K562 (cell line): ENCODE measurements at regions not wholly inside any gene's neighbourhood (a gene's known extent, or its start where the extent isn't known, plus 50 kb on each side); places are given as distances from the start of the nearest gene placed in this dataset.

Experiments
- ATAC-seq: fragments of 200-7000 bp; cut with Tn5 transposase; 3 replicates; pipeline ENCODE4 v1.9.1; 2020; ENCODE audit warnings: moderate library complexity
- BruUV-seq: library from RNA; stranded (reverse); fragments of 400-500 nt; replicated peaks from 2 replicates; lab custom pipeline; 2021; lab: Mats Ljungman, UMichigan
- CTCF ChIA-PET: fragments of 300-600 bp; formaldehyde crosslinking; extraction: SDS; loops from one replicate; lab custom pipeline; 2021; ENCODE audit warnings: low intra/inter-chr PET ratio; lab: Yijun Ruan, JAX
- POLR2A ChIA-PET: fragments of 300-600, 350-650 bp; sonication (Branson Sonifier 250); formaldehyde crosslinking; extraction: SDS; loops from one replicate; lab custom pipeline; 2021; ENCODE audit warnings: antibody characterized with exemption, inconsistent platforms; lab: Yijun Ruan, JAX
- DNase-seq, 4 experiments: peaks; one replicate each; pipeline versions ENCODE4 v3.0.0 to v3.0.0-alpha.2; 2011 to 2018; ENCODE audit warnings: low spot score in 3 of 4, mixed read lengths in 3 of 4; ENCODE audit errors: extremely low read depth in 1 of 4
- FAIRE-seq: peaks from 2 replicates; lab custom pipeline; 2011; peaks lifted over from hg19 to GRCh38; lab: Jason Lieb, UNC
- H2AFZ ChIP-seq: 2 replicates; pipeline ENCODE4 v1.6.0; 2011; ENCODE audit warnings: low read depth, low read length, control low read depth, inconsistent platforms
- H3K27ac ChIP-seq: fragments of 200-600 bp; 3 replicates; pipeline ENCODE4 v1.8.0; 2011; ENCODE audit warnings: low read depth, mild to moderate bottlenecking, control low read depth, inconsistent platforms, low read length, moderate library complexity, mixed read lengths; ENCODE audit errors: extremely low read depth
- H3K27me3 ChIP-seq, 2 experiments: fragments of 300-600 bp in 1 of 2; 2 replicates in 1 of 2; 3 replicates in 1 of 2; pipeline versions ENCODE4 v1.6.0 to v1.8.0; 2011; ENCODE audit warnings: inconsistent platforms in 2 of 2, low read length in 2 of 2, mild to moderate bottlenecking in 1 of 2, mixed read lengths in 1 of 2, moderate library complexity in 1 of 2; ENCODE audit not compliant: control insufficient read depth in 2 of 2, insufficient read depth in 2 of 2
- H3K36me3 ChIP-seq: fragments of 300-600 bp; 3 replicates; pipeline ENCODE4 v1.8.0; 2011; ENCODE audit warnings: mild to moderate bottlenecking, low read length, inconsistent platforms; ENCODE audit not compliant: control insufficient read depth, insufficient read depth
- H3K4me1 ChIP-seq, 2 experiments: fragments of 200-600 bp in 1 of 2; replicated peaks in 1 of 2; 2 replicates in 1 of 2; 3 replicates in 1 of 2; pipeline versions ENCODE4 v1.5.1 to v1.8.0; 2011; ENCODE audit warnings: inconsistent platforms in 2 of 2, low read length in 2 of 2, mild to moderate bottlenecking in 1 of 2, mixed read lengths in 1 of 2, moderate library complexity in 1 of 2; ENCODE audit not compliant: control insufficient read depth in 2 of 2, insufficient read depth in 2 of 2
- H3K4me2 ChIP-seq: 2 replicates; pipeline ENCODE4 v1.6.1; 2011; ENCODE audit warnings: low read length, control low read depth, inconsistent platforms, mixed read lengths; ENCODE audit not compliant: insufficient read depth
- H3K4me3 ChIP-seq: fragments of 200-600 bp; sonication (generic), shearing (Covaris generic); 2 replicates; pipeline ENCODE4 v1.5.1; 2016; ENCODE audit warnings: control low read depth, inconsistent platforms
- H3K79me2 ChIP-seq: fragments of 200-600 bp; 3 replicates; pipeline ENCODE4 v1.8.0; 2011; ENCODE audit warnings: low read length, inconsistent platforms; ENCODE audit not compliant: control insufficient read depth, insufficient read depth
- H3K9ac ChIP-seq, 2 experiments: 2 replicates each; pipeline versions ENCODE4 v1.6.0 to v1.6.1; 2011; ENCODE audit warnings: low read depth in 2 of 2, low read length in 2 of 2, control low read depth in 1 of 2, inconsistent platforms in 1 of 2, mild to moderate bottlenecking in 1 of 2, mixed read lengths in 1 of 2; ENCODE audit not compliant: insufficient read depth in 1 of 2
- H3K9me1 ChIP-seq: one replicate; pipeline ENCODE4 v1.6.0; 2011; ENCODE audit warnings: inconsistent platforms, mild to moderate bottlenecking, low read length, moderate library complexity; ENCODE audit not compliant: control insufficient read depth, insufficient read depth
- H3K9me3 ChIP-seq: replicated peaks from 2 replicates; pipeline ENCODE4 v1.5.1; 2011; ENCODE audit warnings: low read depth, low read length, inconsistent platforms; ENCODE audit not compliant: control insufficient read depth, insufficient read depth
- H4K20me1 ChIP-seq: replicated peaks from 2 replicates; pipeline ENCODE4 v1.6.1; 2011; ENCODE audit warnings: low read length, inconsistent platforms, mixed read lengths; ENCODE audit not compliant: control insufficient read depth, insufficient read depth
- ESRRB ChIP-seq: fragments of 250-450 bp; sonication (Bioruptor Pico); IDR thresholded peaks from 2 replicates; pipeline ENCODE4 v1.5.0; 2020; ENCODE audit warnings: mild to moderate bottlenecking, moderate library complexity, borderline replicate concordance
- EZH2 ChIP-seq: IDR thresholded peaks from 2 replicates; pipeline ENCODE4 v1.6.1; 2012; ENCODE audit warnings: low read depth, mild to moderate bottlenecking, inconsistent platforms, low read length, borderline replicate concordance
- ID3 ChIP-seq, 2 experiments: fragments of 250-450 bp in 1 of 2; fragments of 450-650 bp in 1 of 2; sonication (Bioruptor Pico) in 1 of 2; IDR thresholded peaks; 2 replicates each; pipeline versions ENCODE4 v1.6.1 to v1.8.0; 2016 to 2021; ENCODE audit warnings: mild to moderate bottlenecking in 2 of 2, moderate library complexity in 2 of 2, missing compliant biosample characterization in 1 of 2, missing genetic modification characterization in 1 of 2
- IFI16 ChIP-seq: fragments of 250-450 bp; sonication (Bioruptor Pico); IDR thresholded peaks from 2 replicates; pipeline ENCODE4 v2.1.2; 2022; ENCODE audit warnings: mild to moderate bottlenecking, inconsistent platforms
- MITF ChIP-seq: IDR thresholded peaks from 2 replicates; pipeline ENCODE4 v1.6.1; 2014; ENCODE audit warnings: antibody characterized with exemption
- MTA3 ChIP-seq: fragments of 450-650 bp; formaldehyde crosslinking; IDR thresholded peaks from 2 replicates; pipeline ENCODE4 v1.6.1; 2017; ENCODE audit warnings: mild to moderate bottlenecking, borderline replicate concordance
- NCOA1 ChIP-seq: fragments of 450-650 bp; IDR thresholded peaks from 2 replicates; pipeline ENCODE4 v1.6.1; 2016; ENCODE audit warnings: low read depth
- NFE2L1 ChIP-seq: fragments of 450-650 bp; IDR thresholded peaks from 2 replicates; pipeline ENCODE4 v1.6.1; 2016; ENCODE audit warnings: missing genetic modification characterization, low read depth, mild to moderate bottlenecking, missing compliant biosample characterization, moderate library complexity, borderline replicate concordance
- PPARD ChIP-seq: fragments of 250-450 bp; sonication (Bioruptor Pico); IDR thresholded peaks from 2 replicates; pipeline ENCODE4 v1.8.0; 2022; ENCODE audit warnings: inconsistent platforms, mild to moderate bottlenecking, moderate library complexity
- SMAD1 ChIP-seq: fragments of 150-350 bp; IDR thresholded peaks from 2 replicates; pipeline ENCODE4 v1.6.1; 2014; ENCODE audit warnings: low read length, low read depth; ENCODE audit not compliant: partially characterized antibody
- TAF1 ChIP-seq: IDR thresholded peaks from 2 replicates; pipeline ENCODE4 v1.6.1; 2011; ENCODE audit warnings: mild to moderate bottlenecking, low read length, moderate library complexity; ENCODE audit not compliant: insufficient read depth, control insufficient read depth, severe bottlenecking; ENCODE audit errors: extremely low read depth
- UBTF ChIP-seq, 2 experiments: IDR thresholded peaks; 2 replicates each; pipeline ENCODE4 v1.6.1; 2012; ENCODE audit warnings: improper control_type of control experiment in 2 of 2, low read depth in 2 of 2, low read length in 2 of 2, borderline replicate concordance in 1 of 2
- USF2 ChIP-seq: sonication (generic); formaldehyde crosslinking; IDR thresholded peaks from 2 replicates; pipeline ENCODE4 v1.5.0; 2020; ENCODE audit warnings: missing genetic modification reagents
- ZFP1 ChIP-seq: fragments of 450-650 bp; formaldehyde crosslinking; IDR thresholded peaks from 2 replicates; pipeline ENCODE4 v1.4.0; 2020; ENCODE audit warnings: mild to moderate bottlenecking, mixed read lengths
- ZNF75A ChIP-seq: fragments of 450-650 bp; formaldehyde crosslinking; IDR thresholded peaks from 2 replicates; pipeline ENCODE4 v1.4.0; 2020; ENCODE audit warnings: mild to moderate bottlenecking
- WGBS: fragments of 100-300 bp; shearing (Covaris generic); methylation state at CpG from one replicate; pipeline ENCODE4 v1.1.6; 2016; ENCODE audit warnings: low coverage, mixed read lengths; ENCODE audit not compliant: insufficient coverage; ENCODE audit errors: missing lambda C conversion rate; 5-methylcytosine and 5-hydroxymethylcytosine counted together
- in situ Hi-C: fragments of 300-500 bp; cut with MboI; formaldehyde crosslinking; loops from 4 replicates; pipeline ENCODE4 v1.15.0; 2018; ENCODE audit warnings: inconsistent platforms, mixed read lengths
- intact Hi-C: fragments of 100-400 bp; cut with micrococcal nuclease; formaldehyde crosslinking; loops from 2 replicates; pipeline ENCODE4 v1.14.2; 2022

GRCh38 chr4:156473151-156473550 is 498.4 kb downstream of the PDGFC start (continued):
- TF ChIP-seq UBTF (IDR thresholded peaks at IDR 0.05; ENCODE audit: borderline replicate concordance in 1 of 2, low read depth in 2 of 2, low read length in 2 of 2): no peak
- no peak for TF ChIP-seq ESRRB (CRISPR knock-in tag)
- no peak for TF ChIP-seq ZFP1 (CRISPR knock-in tag)
- no peak for TF ChIP-seq IFI16 (CRISPR knock-in tag)

GRCh38 chr4:156472624-156473023 is 499.0 kb downstream of the PDGFC start:
- 0% methylated on average over 1 of the region's 1 CpG for WGBS
- CTCF ChIA-PET: no interaction called here
- TF ChIP-seq EZH2 (no peak), NCOA1 (no peak), MTA3 (no peak), PPARD (CRISPR knock-in tag) (no peak), USF2 (CRISPR knock-in tag) (no peak), SMAD1 (no peak), ZNF75A (CRISPR knock-in tag) (no peak), NFE2L1 (no peak), ID3 (CRISPR knock-in tag; IDR thresholded peaks at IDR 0.05) (no peak), ID3 (tag; IDR thresholded peaks at IDR 0.05) (no peak), TAF1 (no peak), MITF (no peak)

More at GRCh38 chr4:156472624-156473023, 499.0 kb downstream of the PDGFC start:
- Histone ChIP-seq H3K4me1 (no peaks in the 10 kb centered on the region), H3K9me1 (no peaks in the 10 kb centered on the region), H4K20me1 (no peaks in the 10 kb centered on the region), H3K79me2 (no peaks in the 10 kb centered on the region), H3K9me3 (no peaks in the 10 kb centered on the region), H3K27me3 (no peaks in the 10 kb centered on the region), H3K4me2 (no peak overlapping the region), H2AFZ (no peak overlapping the region), H3K4me3 (no peak overlapping the region), H3K36me3 (no peaks in the 10 kb centered on the region), H3K9ac (no peak overlapping the region), H3K27ac (no peak overlapping the region)
- ATAC-seq (no peak), DNase-seq (no peak), FAIRE-seq (no peak)
- in situ Hi-C loops: no loop called here
- POLR2A ChIA-PET: no interaction called here
- BruUV-seq: no TSS peak
- intact Hi-C loops: no loop called here
